NOMO-1 treated with dmso at 0.1 percent for 144 hours (cell line): ENCODE measurements at regions not wholly inside any gene's neighbourhood (a gene's known extent, or its start where the extent isn't known, plus 50 kb on each side); places are given as distances from the start of the nearest gene placed in this dataset.

Source experiments
- DNase-seq: peaks from one replicate; lab custom pipeline; 2025; ENCODE audit not compliant: unreplicated experiment; lab: John Stamatoyannopoulos, UW

- DNase-seq = no peak
These were observed 448.3 kb upstream of the ZFP42 start for GRCh38 chr4:187547316-187547715.

- no peak for DNase-seq
These were observed 445.2 kb upstream of the ZFP42 start for GRCh38 chr4:187550256-187550950.

- DNase-seq = no peak
These were observed 442.8 kb upstream of the ZFP42 start for GRCh38 chr4:187552781-187553180.

- no peak for DNase-seq
These were observed 440.4 kb upstream of the ZFP42 start for GRCh38 chr4:187555174-187555573.

GRCh38 chr4:187558391-187558790, 437.2 kb upstream of the ZFP42 start:
- DNase-seq = no peak

GRCh38 chr4:187562345-187562744, 433.2 kb upstream of the ZFP42 start:
- DNase-seq = no peak

GRCh38 chr4:187565416-187565815, 430.2 kb upstream of the ZFP42 start:
- no peak for DNase-seq

- DNase-seq = no peak
These were observed 425.7 kb upstream of the ZFP42 start for GRCh38 chr4:187569871-187570270.

GRCh38 chr4:187575706-187576105, 419.9 kb upstream of the ZFP42 start:
- DNase-seq = no peak

GRCh38 chr4:187576751-187577150, 418.8 kb upstream of the ZFP42 start:
- no peak for DNase-seq

GRCh38 chr4:187577941-187578480, 417.6 kb upstream of the ZFP42 start:
- no peak for DNase-seq

- DNase-seq = no peak
These were observed 408.7 kb upstream of the ZFP42 start for GRCh38 chr4:187586892-187587291.

- DNase-seq = no peak
These were observed 397.4 kb upstream of the ZFP42 start for GRCh38 chr4:187598196-187598595.

GRCh38 chr4:187602339-187603092, 393.1 kb upstream of the ZFP42 start:
- no peak for DNase-seq

GRCh38 chr4:187603093-187604025, 392.2 kb upstream of the ZFP42 start:
- no peak for DNase-seq

- no peak for DNase-seq
These were observed 390.6 kb upstream of the ZFP42 start for GRCh38 chr4:187604984-187605383.

- DNase-seq = no peak
These were observed 389.0 kb upstream of the ZFP42 start for GRCh38 chr4:187606581-187606980.

- no peak for DNase-seq
These were observed 387.6 kb upstream of the ZFP42 start for GRCh38 chr4:187608001-187608421.

- DNase-seq = no peak
These were observed 383.3 kb upstream of the ZFP42 start for GRCh38 chr4:187612301-187612700.

GRCh38 chr4:187613089-187613839, 382.3 kb upstream of the ZFP42 start:
- no peak for DNase-seq
